GM12878 (cell line): ENCODE measurements at regions not wholly inside any gene's neighbourhood (a gene's known extent, or its start where the extent isn't known, plus 50 kb on each side); places are given as distances from the start of the nearest gene placed in this dataset.
A peak's percentile ranks its signal among the peaks of the same experiment; 100 is the strongest.
"Not testable (repeated sequence)": the region's sequence is repeated elsewhere in the genome, so short reads cannot be mapped to it uniquely, and the experiment has no call there.

Source experiments
- ATAC-seq: fragments of 200-7000 bp; cut with Tn5 transposase; 3 replicates; pipeline ENCODE4 v1.9.1; 2020; ENCODE audit warnings: mild to moderate bottlenecking, moderate library complexity
- BruUV-seq: library from RNA; stranded (reverse); fragments of 400-500 nt; replicated peaks from 2 replicates; lab custom pipeline; 2021; lab: Mats Ljungman, UMichigan
- CTCF ChIA-PET: fragments of 300-600 bp; sonication (Branson Sonifier 250); formaldehyde crosslinking; extraction: SDS; loops from one replicate; lab custom pipeline; 2021; ENCODE audit warnings: inconsistent platforms; lab: Yijun Ruan, JAX
- POLR2A ChIA-PET: fragments of 350-600 bp; formaldehyde crosslinking; extraction: SDS; loops from one replicate; lab custom pipeline; 2021; ENCODE audit warnings: inconsistent platforms; lab: Charles Lee
- RAD21 ChIA-PET: fragments of 300-600 bp; sonication (Branson Sonifier 250); formaldehyde crosslinking; loops from one replicate; lab custom pipeline; 2023; ENCODE audit warnings: antibody characterized with exemption; ENCODE audit not compliant: unreplicated experiment; lab: Charles Lee
- SMC1A ChIA-PET: fragments of 300-600 bp; sonication (Branson Sonifier 250); formaldehyde crosslinking; loops from one replicate; lab custom pipeline; 2023; ENCODE audit not compliant: unreplicated experiment, uncharacterized antibody; lab: Charles Lee
- DNase-seq: peaks from one replicate; pipeline ENCODE4 v3.0.0-alpha.2; 2011; ENCODE audit warnings: low read depth, low spot score
- FAIRE-seq: peaks from 3 replicates; lab custom pipeline; 2011; peaks lifted over from hg19 to GRCh38; lab: Jason Lieb, UNC
- H2AFZ ChIP-seq: 2 replicates; pipeline ENCODE4 v1.6.0; 2011; ENCODE audit warnings: low read depth, low read length, control low read depth; ENCODE audit not compliant: control insufficient read depth
- H3K27ac ChIP-seq: 2 replicates; pipeline ENCODE4 v1.5.1; 2011; ENCODE audit warnings: control low read depth; ENCODE audit not compliant: control insufficient read depth, insufficient read depth
- H3K27me3 ChIP-seq, 2 experiments: replicated peaks in 1 of 2; 2 replicates each; pipeline versions ENCODE4 v1.6.0 to v1.6.1; 2011; ENCODE audit warnings: low read length in 1 of 2; ENCODE audit not compliant: control insufficient read depth in 2 of 2, insufficient read depth in 2 of 2
- H3K36me3 ChIP-seq, 2 experiments: 2 replicates each; pipeline ENCODE4 v1.5.1; 2011; ENCODE audit warnings: low read length in 1 of 2; ENCODE audit not compliant: control insufficient read depth in 2 of 2, insufficient read depth in 2 of 2
- H3K4me1 ChIP-seq: 2 replicates; pipeline ENCODE4 v1.6.1; 2011; ENCODE audit warnings: mild to moderate bottlenecking, low read length, moderate library complexity, mixed read lengths; ENCODE audit not compliant: control insufficient read depth, insufficient read depth
- H3K4me2 ChIP-seq: 2 replicates; pipeline ENCODE4 v1.6.0; 2011; ENCODE audit warnings: control low read depth; ENCODE audit not compliant: control insufficient read depth, insufficient read depth
- H3K4me3 ChIP-seq: fragments of 200-600 bp; sonication (generic); 2 replicates; pipeline ENCODE4 v1.5.1; 2016
- H3K79me2 ChIP-seq: 2 replicates; pipeline ENCODE4 v1.6.0; 2011; ENCODE audit warnings: low read length; ENCODE audit not compliant: control insufficient read depth, insufficient read depth
- H3K9ac ChIP-seq: 2 replicates; pipeline ENCODE4 v1.8.0; 2011; ENCODE audit warnings: low read length, control low read depth, mixed read lengths; ENCODE audit not compliant: control insufficient read depth, insufficient read depth
- H3K9me3 ChIP-seq: replicated peaks from 3 replicates; pipeline ENCODE4 v1.5.1; 2011; ENCODE audit warnings: mild to moderate bottlenecking, low read length; ENCODE audit not compliant: control insufficient read depth, insufficient read depth
- H4K20me1 ChIP-seq: 2 replicates; pipeline ENCODE4 v1.6.0; 2011; ENCODE audit not compliant: control insufficient read depth, insufficient read depth
- ATF2 ChIP-seq: IDR thresholded peaks from 2 replicates; pipeline ENCODE4 v1.6.1; 2012; ENCODE audit warnings: low read length, inconsistent platforms
- BACH1 ChIP-seq: fragments of 450-650 bp; IDR thresholded peaks from 2 replicates; pipeline ENCODE4 v1.6.1; 2017; ENCODE audit warnings: mild to moderate bottlenecking, borderline replicate concordance
- CREB1 ChIP-seq: IDR thresholded peaks from 2 replicates; pipeline ENCODE4 v1.6.1; 2012; ENCODE audit warnings: low read depth, mild to moderate bottlenecking, inconsistent platforms
- GABPA ChIP-seq: IDR thresholded peaks from 2 replicates; pipeline ENCODE4 v1.6.1; 2014; ENCODE audit warnings: antibody characterized with exemption, low read depth, mild to moderate bottlenecking, inconsistent platforms
- PML ChIP-seq: IDR thresholded peaks from 2 replicates; pipeline ENCODE4 v1.6.1; 2012; ENCODE audit warnings: low read length, inconsistent platforms
- POLR2A ChIP-seq: IDR thresholded peaks from 2 replicates; pipeline ENCODE4 v1.6.1; 2011; ENCODE audit warnings: low read depth, mild to moderate bottlenecking, low read length
- ZBTB4 ChIP-seq: fragments of 450-650 bp; formaldehyde crosslinking; IDR thresholded peaks from 2 replicates; pipeline ENCODE4 v1.4.0; 2022; ENCODE audit warnings: mild to moderate bottlenecking, moderate library complexity
- ZBTB40 ChIP-seq: fragments of 450-650 bp; IDR thresholded peaks from 2 replicates; pipeline ENCODE4 v1.6.1; 2016; ENCODE audit warnings: mild to moderate bottlenecking, moderate library complexity, borderline replicate concordance
- ZNF687 ChIP-seq: fragments of 450-650 bp; IDR thresholded peaks from 2 replicates; pipeline ENCODE4 v1.6.1; 2017; ENCODE audit warnings: mild to moderate bottlenecking, moderate library complexity
- WGBS: methylation state at CpG from one replicate; pipeline ENCODE4 v1.1.6; 2016; ENCODE audit warnings: low lambda C conversion rate; ENCODE audit not compliant: insufficient replicate concordance, insufficient coverage; ENCODE audit errors: missing lambda C conversion rate; 5-methylcytosine and 5-hydroxymethylcytosine counted together
- in situ Hi-C: fragments of 300-500 bp; cut with MboI; formaldehyde crosslinking; loops from 9 replicates; pipeline ENCODE4 v1.14.3; 2018; ENCODE audit warnings: mixed read lengths
- intact Hi-C: fragments of 100-400 bp; cut with micrococcal nuclease; formaldehyde crosslinking; loops from one replicate; pipeline ENCODE4 v1.14.2; 2022; ENCODE audit not compliant: unreplicated experiment

GRCh38 chr6:27824211-27825024 lies 87.8 kb downstream of the OR2B2 start:
- H3K9me3 ChIP-seq, intact Hi-C loops, in situ Hi-C loops, H3K79me2 ChIP-seq, H4K20me1 ChIP-seq, H2AFZ ChIP-seq, H3K4me1 ChIP-seq, DNase-seq, H3K27me3 ChIP-seq, H3K36me3 ChIP-seq, FAIRE-seq: not testable (repeated sequence)
- H3K9ac ChIP-seq, result peak overlapping the region; percentile 79
- RAD21 ChIA-PET, result interaction anchor here (1.4 to 7.5 kb wide), 7 partner anchors 11 to 86 kb away, joined by 3 to 141 read pairs (median 5); a partner anchor contains a TSS
- CTCF ChIA-PET, result interaction anchor here (5.2 to 8.0 kb wide), 2 partner anchors 12 to 71 kb away, joined by 31 to 168 read pairs; a partner anchor contains a TSS
- peak overlapping the region; percentile 66 for H3K4me3 ChIP-seq
- peak overlapping the region; percentile 96 for H3K27ac ChIP-seq
- ATAC-seq, result peak; percentile 83
- TSS peak; percentile 98 for BruUV-seq
- POLR2A ChIA-PET, result interaction anchor here (0.6 to 7.8 kb wide), 13 partner anchors 10 to 677 kb away, joined by 3 to 125 read pairs (median 6); a partner anchor contains a TSS
- SMC1A ChIA-PET, result interaction anchor here (1.3 to 9.2 kb wide), 6 partner anchors 11 to 71 kb away, joined by 3 to 160 read pairs (median 9); a partner anchor contains a TSS
- 2% methylated on average over 35 of the region's 53 CpGs for WGBS
- peak overlapping the region; percentile 58 for H3K4me2 ChIP-seq
- TF ChIP-seq ATF2, result peak; percentile 38; the same call in 1 of the 2 replicates
- TF ChIP-seq CREB1, result peak; percentile 74
- TF ChIP-seq ZBTB40, result peak; percentile 24; the same call in 1 of the 2 replicates
- peak; percentile 89 for TF ChIP-seq PML
- 0 out of 2 replicates have a peak, but pooled peaks have one; percentile 16 for TF ChIP-seq GABPA
- TF ChIP-seq ZBTB4, result peak; percentile 98; the same call in 1 of the 2 replicates
- TF ChIP-seq POLR2A, result peak; percentile 84
- peak; percentile 52 for TF ChIP-seq ZNF687
- TF ChIP-seq BACH1, result peak; percentile 95
